G401.6 (cell line): ENCODE measurements at regions not wholly inside any gene's neighbourhood (a gene's known extent, or its start where the extent isn't known, plus 50 kb on each side); places are given as distances from the start of the nearest gene placed in this dataset.

Experiments
- FAIRE-seq: peaks from 2 replicates; lab custom pipeline; 2012; peaks lifted over from hg19 to GRCh38; lab: Jason Lieb, UNC

- no peak for FAIRE-seq
These were observed 128.9 kb upstream of the RXFP2 start for GRCh38 chr13:31610270-31610998.

- FAIRE-seq: no peak
These were observed 128.1 kb upstream of the RXFP2 start for GRCh38 chr13:31611214-31611613.

GRCh38 chr13:31614073-31614472 lies 125.3 kb upstream of the RXFP2 start:
- no peak for FAIRE-seq

GRCh38 chr13:31614704-31615103 lies 124.6 kb upstream of the RXFP2 start:
- FAIRE-seq: no peak

- FAIRE-seq: no peak
These were observed 114.2 kb upstream of the RXFP2 start for GRCh38 chr13:31625115-31625514.

GRCh38 chr13:31627097-31627845 lies 112.1 kb upstream of the RXFP2 start:
- no peak for FAIRE-seq

- no peak for FAIRE-seq
These were observed 110.1 kb upstream of the RXFP2 start for GRCh38 chr13:31629085-31629780.

GRCh38 chr13:31631071-31631470 lies 108.3 kb upstream of the RXFP2 start:
- FAIRE-seq: no peak

- no peak for FAIRE-seq
These were observed 107.6 kb upstream of the RXFP2 start for GRCh38 chr13:31631746-31632145.

GRCh38 chr13:31638577-31638976 lies 100.7 kb upstream of the RXFP2 start:
- FAIRE-seq: no peak

GRCh38 chr13:31639443-31640163 lies 99.7 kb upstream of the RXFP2 start:
- no peak for FAIRE-seq

- no peak for FAIRE-seq
These were observed 89.6 kb upstream of the RXFP2 start for GRCh38 chr13:31649766-31650165.

- FAIRE-seq: no peak
These were observed 85.6 kb upstream of the RXFP2 start for GRCh38 chr13:31653730-31654129.

- FAIRE-seq: no peak
These were observed 75.3 kb upstream of the RXFP2 start for GRCh38 chr13:31663880-31664585.

- no peak for FAIRE-seq
These were observed 68.3 kb upstream of the RXFP2 start for GRCh38 chr13:31670831-31671617.

- no peak for FAIRE-seq
These were observed 65.3 kb upstream of the RXFP2 start for GRCh38 chr13:31674051-31674450.

- no peak for FAIRE-seq
These were observed 63.8 kb upstream of the RXFP2 start for GRCh38 chr13:31675440-31675953.

- no peak for FAIRE-seq
These were observed 58.2 kb upstream of the RXFP2 start for GRCh38 chr13:31681133-31681532.

- FAIRE-seq: no peak
These were observed 54.9 kb upstream of the RXFP2 start for GRCh38 chr13:31684466-31684865.

GRCh38 chr13:31686670-31687425 lies 52.5 kb upstream of the RXFP2 start:
- FAIRE-seq: no peak
